Fibroblast of skin of scalp (primary cell): ENCODE measurements at regions not wholly inside any gene's neighbourhood (a gene's known extent, or its start where the extent isn't known, plus 50 kb on each side); places are given as distances from the start of the nearest gene placed in this dataset.

Experiments used
- DNase-seq: peaks from one replicate; pipeline ENCODE4 v3.0.0-alpha.2; 2013

DNA sequence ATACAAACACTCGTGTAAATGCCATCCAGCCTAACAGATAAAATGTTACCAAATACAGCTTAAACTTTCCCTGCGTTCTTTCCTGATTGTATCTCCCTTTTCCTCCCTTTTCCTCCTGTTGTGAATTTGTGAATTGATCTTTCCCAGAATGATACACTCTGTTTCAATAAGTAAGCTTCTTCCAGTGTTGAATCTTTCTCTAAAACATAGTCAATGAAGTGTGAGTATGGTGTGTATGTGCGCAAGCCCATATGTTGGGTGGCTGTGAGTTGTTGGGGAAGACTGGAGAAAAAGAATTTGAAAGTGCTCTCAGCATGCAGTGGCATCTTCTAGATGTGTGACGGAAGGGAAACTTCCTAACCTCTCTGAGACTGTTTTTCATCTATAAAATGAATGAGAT is 143.1 kb upstream of the KLF4 start:
- no peak for DNase-seq

DNA sequence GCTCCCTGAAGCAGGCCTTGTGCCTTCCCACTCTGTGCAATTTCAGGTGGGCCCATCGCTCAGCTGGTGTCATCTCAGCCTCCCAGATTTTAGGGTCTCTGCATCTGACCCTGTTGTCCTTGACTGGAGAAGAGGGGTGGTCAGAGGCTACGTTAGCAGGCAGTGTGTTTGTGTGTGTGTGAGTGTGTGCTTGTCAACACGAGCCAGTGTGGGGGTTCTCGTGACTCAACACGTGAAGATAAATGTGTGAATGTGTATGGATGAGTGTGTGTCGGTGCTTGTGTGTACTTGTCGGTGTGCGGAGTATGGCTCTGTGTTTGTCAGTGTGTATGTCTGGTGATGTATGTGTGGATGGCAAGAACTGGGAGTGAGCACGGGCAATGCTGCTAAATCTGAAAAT is 142.6 kb upstream of the KLF4 start:
- no peak for DNase-seq

DNA sequence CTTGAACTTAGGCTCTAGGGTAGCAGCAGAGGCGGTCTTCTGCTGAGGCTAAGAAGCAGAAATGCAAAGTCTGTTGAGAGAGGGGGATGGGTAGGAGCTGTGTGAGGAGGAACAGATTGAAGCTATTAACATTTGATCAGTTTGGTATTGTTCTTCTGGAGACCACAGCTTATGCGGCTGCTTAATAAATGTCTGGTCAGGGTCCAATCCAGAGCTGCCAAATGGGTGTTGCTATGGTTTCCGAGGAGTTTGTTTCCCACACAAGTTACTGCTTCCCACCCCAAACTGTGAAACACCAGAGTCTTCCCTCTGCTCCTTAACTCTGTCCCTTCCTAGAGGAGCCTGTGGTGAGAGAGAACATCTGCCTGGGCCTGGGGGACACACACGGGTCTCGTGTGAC is 142.2 kb upstream of the KLF4 start:
- DNase-seq = peak; percentile 39

DNA sequence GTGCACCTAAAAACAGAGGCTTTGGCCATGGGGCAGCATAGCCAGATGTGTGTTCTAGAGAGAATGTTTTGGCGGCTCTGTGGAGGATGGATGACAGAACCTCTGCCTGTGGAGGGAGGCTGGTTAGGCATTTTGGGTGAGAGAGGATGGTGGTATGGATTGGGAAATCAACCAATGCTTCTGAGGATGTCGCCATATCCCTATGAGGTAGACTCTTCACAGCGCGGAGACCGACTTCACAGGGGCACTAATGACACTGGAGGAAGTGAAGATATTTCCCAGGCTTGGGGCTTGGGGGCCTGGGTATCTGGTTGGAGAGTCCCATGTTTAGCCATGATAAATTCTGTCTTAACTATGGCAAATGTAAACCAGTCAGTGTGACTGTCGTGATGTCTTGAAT is 140.6 kb upstream of the KLF4 start:
- no peak for DNase-seq

DNA sequence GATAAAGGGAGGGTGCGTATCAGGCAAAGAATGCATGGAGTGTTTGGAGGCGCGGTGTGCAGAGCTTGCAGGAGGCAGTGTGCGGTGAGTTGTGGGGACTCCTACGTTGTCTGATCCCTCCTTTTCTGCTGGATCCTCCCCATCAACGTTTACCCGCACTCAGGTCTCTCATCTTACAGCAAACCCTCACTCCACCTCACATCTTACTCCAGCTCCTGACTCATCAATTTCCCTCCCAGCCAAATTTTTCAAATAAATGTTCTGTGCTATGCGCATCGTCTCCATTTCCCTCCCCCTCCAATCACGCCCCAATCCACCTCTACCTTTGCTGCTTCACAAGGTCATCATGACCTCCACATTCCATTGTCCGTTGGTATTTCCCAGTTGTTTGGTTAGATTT is 138.9 kb upstream of the KLF4 start:
- DNase-seq = no peak

DNA sequence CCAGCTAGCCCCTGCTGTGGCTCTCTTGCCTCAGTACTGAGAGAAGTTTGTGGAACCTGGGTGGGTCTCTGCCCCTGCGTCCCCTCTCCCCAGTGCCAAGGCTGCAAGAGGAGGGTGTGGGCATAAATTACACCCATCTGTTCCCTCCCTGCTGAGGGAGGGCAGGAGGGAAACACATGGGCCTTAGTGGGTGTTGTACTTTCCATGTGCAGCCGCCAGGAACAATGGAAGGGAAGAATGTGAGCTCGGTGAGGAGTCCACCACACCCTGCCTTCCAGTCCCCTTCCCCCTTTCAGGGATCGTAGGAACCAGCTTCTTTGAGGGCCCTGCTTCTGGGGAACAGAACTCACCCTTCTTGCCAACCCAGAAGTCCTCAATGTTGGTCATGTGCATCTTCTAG is 138.2 kb upstream of the KLF4 start:
- no peak for DNase-seq

DNA sequence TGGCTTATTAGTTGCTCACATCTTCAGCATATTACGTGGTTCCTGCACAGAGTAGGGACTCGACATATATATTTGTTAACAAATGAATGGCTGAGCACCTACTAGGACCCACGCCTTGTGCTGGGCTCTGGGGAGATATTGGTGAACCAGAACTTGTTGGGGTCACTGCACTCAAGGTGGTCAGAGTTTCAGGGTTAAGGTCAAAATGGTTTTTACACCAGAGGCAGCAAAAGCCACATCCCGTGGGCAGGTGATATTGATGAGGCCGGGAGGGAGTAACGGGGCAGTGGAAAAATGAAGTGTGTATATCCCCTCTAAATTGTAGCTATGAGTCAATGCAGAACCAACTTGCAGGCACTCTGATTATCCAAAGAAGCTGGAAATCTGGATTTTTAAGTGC is 136.5 kb upstream of the KLF4 start:
- DNase-seq = no peak

DNA sequence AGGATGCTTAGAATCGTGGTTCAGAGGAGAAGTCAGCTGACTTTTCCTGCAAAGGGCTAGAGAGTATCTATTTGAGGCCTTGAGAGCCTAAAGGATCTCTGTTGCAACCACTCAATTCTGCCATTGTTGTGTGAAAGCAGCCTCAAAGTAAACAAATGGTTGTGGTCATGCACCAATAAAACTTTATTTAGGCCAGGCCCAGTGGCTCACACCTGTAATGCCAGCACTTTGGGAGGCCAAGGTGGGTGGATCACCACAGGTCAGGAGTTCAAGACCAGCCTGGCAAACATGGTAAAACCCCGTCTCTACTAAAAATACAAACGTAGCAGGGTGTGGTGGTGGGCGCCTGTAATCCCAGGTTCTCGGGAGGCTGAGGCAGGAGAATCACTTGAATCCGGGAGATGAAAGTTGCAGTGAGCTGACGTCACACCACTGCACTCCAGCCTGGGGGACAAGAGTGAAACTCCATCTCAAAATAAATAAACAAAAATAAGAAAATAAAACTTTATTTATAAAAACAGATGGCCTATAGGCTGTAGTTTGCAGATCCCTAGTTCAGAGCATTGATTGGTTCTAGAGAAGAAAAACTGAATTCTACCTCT is 135.9 kb upstream of the KLF4 start:
- no peak for DNase-seq

DNA sequence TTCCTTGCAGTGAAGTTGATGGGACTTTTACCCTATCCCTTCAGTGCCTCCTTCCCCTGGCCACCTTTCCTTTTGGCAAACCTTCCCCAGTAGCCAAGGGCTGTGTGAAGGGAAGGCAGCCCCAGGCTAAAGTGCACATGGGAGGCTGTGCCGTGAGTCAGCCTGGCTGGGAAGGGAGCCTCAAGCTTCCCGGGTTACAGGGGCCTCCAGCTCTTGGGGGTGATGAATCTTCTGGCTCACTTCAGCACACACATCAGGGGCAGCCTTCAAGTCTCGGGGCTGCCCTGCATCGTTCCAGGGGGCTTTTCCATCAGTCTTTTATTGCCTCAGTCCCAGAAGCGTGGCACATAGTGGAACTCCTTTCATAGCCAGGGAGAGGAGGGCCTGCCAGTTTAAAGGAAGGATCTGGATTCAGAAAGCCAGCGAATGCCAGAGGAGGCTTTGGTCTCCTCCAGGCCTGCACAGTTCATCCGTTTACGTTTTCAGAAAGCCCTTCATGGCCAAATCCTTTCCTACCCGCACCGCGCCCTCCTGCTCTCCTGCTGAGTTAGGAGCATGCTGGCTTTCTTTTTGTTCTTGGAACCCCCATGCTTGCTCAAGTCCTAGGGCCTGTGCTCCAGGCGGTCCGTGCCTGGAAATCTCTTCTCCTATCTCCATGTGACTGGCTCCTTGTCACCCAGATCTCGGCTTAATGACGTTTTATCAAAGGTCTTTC is 134.8 kb upstream of the KLF4 start:
- peak; percentile 58 for DNase-seq

DNA sequence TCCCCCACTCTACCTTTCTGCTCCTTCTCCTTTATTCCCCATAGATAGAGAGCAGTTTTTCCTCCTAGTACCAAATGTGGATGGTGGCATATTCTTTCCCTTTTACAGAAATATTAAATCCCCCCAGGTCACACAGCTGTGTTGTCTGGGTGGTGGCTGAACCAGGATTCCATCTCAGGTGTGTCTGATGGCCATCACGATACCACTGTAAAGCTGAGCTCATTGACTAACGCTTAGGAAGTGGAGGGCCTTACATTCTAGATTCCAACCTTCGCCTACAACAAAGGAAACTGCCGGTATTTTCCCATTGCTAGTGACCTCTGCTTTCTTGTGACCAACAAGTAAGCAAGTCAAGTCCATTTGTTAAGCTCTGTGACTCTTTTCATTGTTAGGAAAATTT is 131.9 kb upstream of the KLF4 start:
- no peak for DNase-seq

DNA sequence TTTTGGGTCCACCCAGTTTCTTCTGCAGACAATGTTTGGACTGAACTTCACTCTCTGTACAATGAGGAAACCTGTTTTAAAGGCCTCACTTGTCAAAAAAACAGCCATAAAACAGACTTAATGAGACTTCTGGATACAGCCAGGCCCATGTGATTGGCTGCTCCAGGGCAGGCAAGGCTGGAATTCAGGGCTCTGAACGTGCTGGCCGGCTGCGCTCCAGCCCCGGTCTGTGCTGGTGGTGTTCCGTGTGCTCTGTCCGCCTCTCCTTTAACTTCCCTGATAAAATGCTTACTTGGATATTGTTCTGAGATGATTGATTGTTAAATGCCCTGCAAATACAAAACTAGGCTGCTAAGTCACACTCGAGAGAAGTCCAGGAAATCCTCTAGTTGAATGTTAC is 131.2 kb upstream of the KLF4 start:
- no peak for DNase-seq

DNA sequence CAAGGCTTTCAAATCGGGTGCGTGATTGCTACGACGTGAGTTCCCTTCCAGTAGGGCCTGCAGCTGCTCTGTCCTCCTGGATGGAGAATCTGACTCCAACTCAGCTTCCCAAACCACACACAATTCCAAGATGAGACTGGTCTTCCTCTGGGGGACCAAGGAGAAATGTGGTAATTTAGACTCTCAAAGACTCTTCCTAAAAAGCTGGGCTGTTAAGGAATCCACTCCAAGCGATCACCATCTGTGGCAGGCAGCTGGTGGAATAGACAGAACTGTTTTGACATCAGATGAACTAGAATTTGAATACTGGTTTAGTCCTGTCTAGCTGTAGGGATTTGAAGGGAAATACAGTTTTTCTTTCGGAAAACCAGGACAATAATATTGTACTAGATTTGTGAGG is 130.7 kb upstream of the KLF4 start:
- no peak for DNase-seq

DNA sequence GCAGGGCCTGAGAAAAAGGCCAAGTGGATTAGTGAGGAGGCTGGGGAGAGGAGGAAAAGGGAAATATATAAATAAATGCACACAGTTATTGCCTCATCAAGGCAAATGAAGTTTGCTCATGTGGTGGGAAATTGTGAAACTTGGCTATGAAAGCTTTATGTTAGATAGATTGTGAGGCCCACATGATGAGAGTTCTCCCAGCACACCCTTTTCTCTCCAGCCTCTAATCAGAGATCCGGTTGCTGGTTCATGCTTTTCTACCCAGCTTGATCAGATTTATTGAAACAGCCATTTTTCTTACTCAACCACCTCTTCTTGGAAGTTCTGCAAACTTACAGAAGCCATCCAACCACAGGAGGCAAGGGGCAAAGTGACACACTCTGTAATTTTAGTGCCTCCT is 125.8 kb upstream of the KLF4 start:
- no peak for DNase-seq

DNA sequence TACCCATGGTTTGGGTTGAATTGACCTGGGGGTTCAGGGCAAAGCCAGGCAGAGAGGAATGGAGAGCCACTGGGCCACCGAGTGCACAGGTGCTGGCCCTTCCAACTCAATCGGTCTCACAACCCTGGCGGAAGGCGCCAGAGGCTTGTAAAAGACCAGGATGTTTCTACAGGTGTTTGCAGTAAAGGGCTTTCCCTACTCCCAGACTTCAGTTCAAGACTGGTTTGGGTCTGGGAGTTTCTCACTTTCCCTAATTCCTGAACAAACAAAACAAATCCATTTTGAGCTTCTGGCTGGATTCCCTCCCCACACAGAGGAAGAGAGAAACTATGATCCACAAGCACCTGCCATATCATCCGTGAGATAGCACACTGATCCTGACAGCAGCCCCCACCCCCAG is 125.2 kb upstream of the KLF4 start:
- DNase-seq = no peak

DNA sequence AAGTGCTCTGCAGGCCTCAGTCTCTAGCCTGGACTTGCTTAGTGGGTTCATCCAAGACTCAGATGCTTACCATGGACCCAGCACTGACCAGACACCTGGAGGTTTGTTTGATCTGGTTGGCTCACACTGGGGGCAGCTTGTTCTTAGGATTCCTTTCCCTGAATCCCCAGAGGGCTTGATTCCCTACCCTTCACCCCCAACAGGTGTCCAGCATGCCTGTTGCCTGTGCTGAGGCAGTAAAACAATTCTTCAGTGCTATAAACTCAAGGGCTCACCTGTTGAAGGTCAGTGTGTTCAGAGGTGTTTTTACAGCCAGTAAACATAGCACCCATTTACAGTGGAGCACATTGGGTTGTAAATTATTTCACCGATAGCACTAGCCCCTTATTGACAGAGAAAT is 123.8 kb upstream of the KLF4 start:
- DNase-seq = no peak

DNA sequence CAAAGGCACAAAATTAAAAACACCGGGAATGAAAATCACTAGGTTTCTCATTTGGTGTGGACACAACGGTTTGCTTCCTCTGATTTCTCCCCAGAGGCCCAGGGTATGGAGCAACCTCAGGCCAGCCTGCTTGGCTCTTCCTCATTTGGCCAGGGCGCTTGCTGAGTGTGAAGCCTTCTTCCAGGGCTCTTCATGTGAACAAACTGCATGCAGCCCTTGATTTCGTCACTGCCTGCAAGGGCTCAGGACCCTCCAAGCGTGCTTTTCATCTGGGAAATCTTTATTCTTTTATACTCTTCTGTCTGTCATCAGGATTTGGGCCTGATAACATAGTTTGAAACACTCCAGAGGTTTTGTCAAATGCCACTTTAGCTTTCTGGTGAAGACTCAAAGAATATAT is 122.6 kb upstream of the KLF4 start:
- DNase-seq = no peak

DNA sequence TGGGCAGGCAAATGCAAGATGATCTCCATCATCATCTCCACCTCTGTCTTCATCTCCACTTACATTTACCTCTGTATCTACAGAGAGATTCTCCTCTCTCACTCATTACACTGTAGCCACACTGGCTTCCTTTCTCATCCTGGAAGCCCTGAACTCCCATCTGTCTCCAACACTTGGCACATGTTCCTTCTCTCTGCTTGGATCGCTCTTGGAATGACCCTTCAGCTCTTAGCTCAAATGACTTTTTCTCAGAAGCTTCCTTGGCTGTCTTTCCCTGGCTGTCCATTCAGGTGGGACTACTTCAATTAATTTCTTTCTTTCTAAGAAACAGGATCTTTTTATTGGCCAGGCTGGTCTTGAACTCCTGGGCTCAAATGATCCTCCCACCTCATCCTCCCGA is 120.0 kb upstream of the KLF4 start:
- DNase-seq = no peak

DNA sequence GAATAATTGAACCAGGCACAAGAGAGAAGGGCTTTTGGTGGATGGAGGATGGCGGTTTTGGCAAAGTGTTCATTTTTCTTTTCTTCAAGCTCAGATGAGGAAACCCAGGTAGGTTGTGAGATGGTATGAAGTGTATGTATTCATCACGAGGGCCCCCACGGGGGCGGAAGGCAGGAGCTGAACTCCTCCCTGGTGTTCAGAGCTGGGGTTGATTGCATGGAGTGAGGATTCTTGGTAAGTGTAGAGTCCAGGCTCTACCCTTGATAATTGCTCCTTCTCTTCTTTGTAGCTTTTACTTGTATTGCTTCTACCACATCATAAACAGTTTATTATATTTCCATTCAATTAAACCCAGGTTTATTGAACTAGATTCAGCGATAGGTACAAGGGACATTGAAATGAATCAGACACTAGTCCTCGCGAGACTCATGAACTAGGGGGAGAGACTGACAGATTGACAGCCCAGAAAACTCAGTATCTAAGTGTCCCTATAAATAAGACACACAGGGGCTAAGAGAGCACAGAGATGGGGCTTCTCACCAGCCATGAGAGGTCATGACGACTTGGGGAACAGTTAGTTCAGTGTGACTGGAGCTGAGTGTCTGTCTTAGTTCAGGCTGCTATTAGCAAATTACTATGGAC is 116.7 kb upstream of the KLF4 start:
- DNase-seq = no peak

DNA sequence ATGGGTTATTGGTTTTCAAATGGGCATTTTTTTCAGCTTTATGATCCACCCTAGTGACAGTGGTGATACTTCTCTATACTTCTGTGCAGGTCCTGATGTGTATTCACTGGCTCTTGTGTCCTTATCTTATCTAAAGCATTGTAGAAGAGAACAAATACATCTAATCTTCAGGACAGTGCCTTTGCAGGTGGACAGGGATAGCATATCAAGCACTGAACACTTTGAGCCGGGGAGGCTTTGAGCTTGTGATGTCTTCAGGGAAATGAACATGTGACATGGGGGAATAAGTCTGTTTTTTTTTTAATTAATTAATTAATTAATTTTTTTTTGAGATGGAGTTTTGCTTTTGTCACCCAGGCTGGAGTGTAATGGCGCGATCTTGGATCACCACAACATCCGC is 115.5 kb upstream of the KLF4 start:
- no peak for DNase-seq

DNA sequence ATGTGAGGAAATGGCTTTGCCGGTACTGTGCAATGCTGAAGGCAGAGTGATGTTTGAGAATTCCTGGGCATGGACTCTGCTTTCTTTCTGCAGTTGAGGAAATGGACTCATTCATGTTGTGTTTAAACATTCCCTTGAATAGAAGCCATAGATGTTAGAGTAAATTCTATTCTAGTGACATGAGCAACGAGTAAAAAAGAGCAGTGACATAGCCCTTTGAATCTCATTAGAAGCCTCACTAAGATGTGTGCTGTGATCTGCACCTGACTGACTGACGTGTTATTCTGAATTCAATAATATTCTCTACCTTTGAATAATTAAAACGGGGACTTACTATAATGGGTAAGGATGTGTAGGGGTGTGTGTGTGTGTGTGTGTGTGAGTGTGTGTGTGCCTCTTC is 113.7 kb upstream of the KLF4 start:
- no peak for DNase-seq

DNA sequence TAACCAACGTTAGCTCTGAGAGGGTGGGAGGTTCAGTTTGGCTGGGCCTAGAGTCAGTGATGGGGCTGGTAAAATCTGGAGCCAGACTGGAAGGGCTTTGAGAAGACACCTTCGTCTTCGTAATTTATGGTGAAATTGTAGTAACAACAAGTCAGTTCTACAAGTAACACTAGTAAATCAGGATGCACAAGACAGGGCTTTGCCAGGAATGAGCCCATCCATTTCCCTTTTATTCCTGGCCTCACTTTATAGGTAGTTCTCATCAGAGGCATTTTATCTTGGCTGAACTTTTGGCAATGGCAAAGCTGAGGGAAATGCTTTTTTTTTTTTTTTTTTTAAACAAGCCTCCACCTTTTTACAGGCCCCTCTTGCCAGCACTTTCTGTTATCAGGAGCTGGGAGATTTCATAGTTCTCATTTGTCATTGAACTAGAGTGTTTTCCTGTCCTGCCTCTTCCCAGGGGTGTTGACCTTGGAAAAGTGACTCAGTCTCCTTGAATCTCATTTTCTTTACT is 110.5 kb upstream of the KLF4 start:
- DNase-seq = no peak

DNA sequence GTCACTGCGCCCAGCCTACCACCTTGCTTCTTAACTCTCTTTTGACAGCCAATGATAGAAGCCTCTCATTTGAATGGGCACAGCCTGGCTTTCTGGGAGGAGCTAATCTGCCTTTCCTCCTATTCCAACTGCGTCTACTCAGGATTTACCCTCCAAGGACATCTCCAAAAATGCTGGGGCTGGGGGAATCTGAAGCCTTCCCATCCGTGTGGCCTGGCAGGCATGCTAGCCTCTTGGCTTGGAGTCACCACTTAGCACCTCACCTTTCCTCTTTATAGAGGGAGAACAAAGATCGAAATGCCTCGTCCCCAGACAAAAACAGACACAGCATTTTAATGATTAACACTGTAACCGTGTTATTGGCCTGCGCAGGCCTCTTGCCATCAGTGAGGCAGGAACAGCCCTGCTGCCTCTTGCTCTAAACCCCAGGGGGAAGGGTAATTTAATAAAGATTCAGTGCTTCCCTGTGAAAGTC is 108.2 kb upstream of the KLF4 start:
- no peak for DNase-seq

DNA sequence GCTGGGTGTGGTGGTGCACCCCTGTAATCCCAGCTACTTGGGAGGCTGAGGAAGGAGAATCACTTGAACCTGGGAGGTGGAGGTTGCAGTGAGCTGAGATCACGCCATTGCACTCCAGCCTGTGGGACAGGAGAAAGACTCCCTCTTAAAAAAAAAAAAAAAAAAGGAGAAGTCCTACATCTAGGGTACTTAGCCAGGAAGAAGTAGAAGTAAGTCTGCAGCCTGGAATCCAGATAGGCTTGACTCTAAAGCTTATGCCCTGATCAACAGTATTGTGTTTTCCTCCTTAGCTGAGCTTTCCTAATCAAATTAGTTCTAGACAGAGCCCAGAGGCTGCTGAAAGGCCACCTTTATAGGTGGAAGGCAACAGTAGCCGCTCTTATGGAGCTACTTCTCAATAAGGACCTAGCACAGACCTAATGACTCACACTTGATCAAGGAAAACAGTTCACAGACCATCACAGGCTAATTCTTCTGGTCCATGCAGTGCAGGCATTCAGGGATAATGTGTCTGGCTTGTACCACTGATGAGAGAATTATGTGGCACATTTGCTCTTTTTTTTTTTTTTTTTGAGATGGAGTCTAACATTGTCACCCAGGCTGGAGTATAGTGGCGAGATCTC is 105.5 kb upstream of the KLF4 start:
- DNase-seq = no peak
